Omental fat pad (tissue), 3 donors: ENCODE measurements at regions not wholly inside any gene's neighbourhood (a gene's known extent, or its start where the extent isn't known, plus 50 kb on each side); places are given as distances from the start of the nearest gene placed in this dataset.

Experiments
- ATAC-seq: fragments of 150-250 bp; one replicate; pipeline ENCODE4 v1.9.1; 2016; ENCODE audit warnings: mild to moderate bottlenecking, moderate library complexity; ENCODE audit not compliant: low FRiP score
- DNase-seq: peaks from one replicate; pipeline ENCODE4 v3.0.0-alpha.2; 2019; ENCODE audit warnings: low spot score
- CTCF ChIP-seq, 3 donors: fragments of 450-650 bp; IDR thresholded peaks; one replicate each; pipeline ENCODE4 v1.5.1; 2016 to 2017; ENCODE audit warnings: antibody characterized with exemption in 3 of 3, mild to moderate bottlenecking in 3 of 3, moderate library complexity in 2 of 3

GRCh38 chr1:53406551-53407235, 52.5 kb upstream of the DMRTB1 start:
- DNase-seq (no peak), ATAC-seq (no peak)
- TF ChIP-seq CTCF (IDR thresholded peaks at IDR 0.05) = no peak

- no peak for TF ChIP-seq CTCF (IDR thresholded peaks at IDR 0.05)
- no peak for DNase-seq
- no peak for ATAC-seq
Measured at GRCh38 chr1:53408013-53408754, 51.0 kb upstream of the DMRTB1 start.

- TF ChIP-seq CTCF (IDR thresholded peaks at IDR 0.05) = no peak
- DNase-seq (no peak), ATAC-seq (no peak)
Measured at GRCh38 chr1:53408755-53409129, 50.5 kb upstream of the DMRTB1 start.

GRCh38 chr1:53409233-53409632, 50.0 kb upstream of the DMRTB1 start:
- DNase-seq (no peak), ATAC-seq (no peak)
- no peak for TF ChIP-seq CTCF (IDR thresholded peaks at IDR 0.05)
